Fibroblast of lung (primary cell): ENCODE measurements at regions not wholly inside any gene's neighbourhood (a gene's known extent, or its start where the extent isn't known, plus 50 kb on each side); places are given as distances from the start of the nearest gene placed in this dataset.

Experiments
- EZH2 ChIP-seq: IDR thresholded peaks from 2 replicates; pipeline ENCODE4 v1.5.1; 2012; ENCODE audit warnings: low read length, control low read depth, mild to moderate bottlenecking; ENCODE audit errors: missing control alignments
- TF ChIP-seq, protein P1 (sequence below), 2 donors: IDR thresholded peaks in 1 of 2; conservative IDR thresholded peaks in 1 of 2; 1 replicate in 1 of 2; 2 replicates in 1 of 2; pipeline ENCODE4 v1.5.1; 2011 to 2012; ENCODE audit warnings: low read length in 2 of 2, control low read depth in 1 of 2, inconsistent platforms in 1 of 2, low read depth in 1 of 2, mild to moderate bottlenecking in 1 of 2

DNA sequence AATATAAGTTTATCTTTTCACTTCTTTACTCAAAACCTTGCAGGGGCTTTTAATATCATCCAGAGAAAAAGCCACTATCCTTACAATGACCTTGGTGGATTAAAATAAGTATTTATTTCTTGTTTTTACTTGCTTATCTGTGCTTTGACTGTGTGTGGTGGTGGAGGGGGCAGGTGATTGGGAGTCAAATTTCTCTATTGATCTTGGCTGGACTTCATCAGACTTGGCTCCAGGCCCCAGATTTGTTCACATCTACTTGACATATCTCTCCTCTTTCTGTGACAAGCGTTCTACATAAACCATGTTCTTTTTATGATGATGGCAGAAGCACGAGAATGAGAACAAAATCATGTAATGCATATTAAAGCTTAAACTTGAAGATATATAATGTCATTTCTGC is 670.8 kb downstream of the PCDH17 start:
- TF ChIP-seq, protein P1, sequence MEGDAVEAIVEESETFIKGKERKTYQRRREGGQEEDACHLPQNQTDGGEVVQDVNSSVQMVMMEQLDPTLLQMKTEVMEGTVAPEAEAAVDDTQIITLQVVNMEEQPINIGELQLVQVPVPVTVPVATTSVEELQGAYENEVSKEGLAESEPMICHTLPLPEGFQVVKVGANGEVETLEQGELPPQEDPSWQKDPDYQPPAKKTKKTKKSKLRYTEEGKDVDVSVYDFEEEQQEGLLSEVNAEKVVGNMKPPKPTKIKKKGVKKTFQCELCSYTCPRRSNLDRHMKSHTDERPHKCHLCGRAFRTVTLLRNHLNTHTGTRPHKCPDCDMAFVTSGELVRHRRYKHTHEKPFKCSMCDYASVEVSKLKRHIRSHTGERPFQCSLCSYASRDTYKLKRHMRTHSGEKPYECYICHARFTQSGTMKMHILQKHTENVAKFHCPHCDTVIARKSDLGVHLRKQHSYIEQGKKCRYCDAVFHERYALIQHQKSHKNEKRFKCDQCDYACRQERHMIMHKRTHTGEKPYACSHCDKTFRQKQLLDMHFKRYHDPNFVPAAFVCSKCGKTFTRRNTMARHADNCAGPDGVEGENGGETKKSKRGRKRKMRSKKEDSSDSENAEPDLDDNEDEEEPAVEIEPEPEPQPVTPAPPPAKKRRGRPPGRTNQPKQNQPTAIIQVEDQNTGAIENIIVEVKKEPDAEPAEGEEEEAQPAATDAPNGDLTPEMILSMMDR (conservative IDR thresholded peaks at IDR 0.05 in 1 of 2, IDR thresholded peaks at IDR 0.05 in 1 of 2; ENCODE audit: low read depth in 1 of 2, low read length in 2 of 2) = no peak
- TF ChIP-seq EZH2 = no peak
